ENCODE measurements at regions not wholly inside any gene's neighbourhood (a gene's known extent, or its start where the extent isn't known, plus 50 kb on each side); places are given as distances from the start of the nearest gene placed in this dataset.
"Not testable (repeated sequence)": the region's sequence is repeated elsewhere in the genome, so short reads cannot be mapped to it uniquely, and the experiment has no call there.

GRCh38 chr3:5366746-5367145 lies 179.2 kb downstream of the EDEM1 start:
- TF ChIP-seq POLR2AphosphoS5 (IDR thresholded peaks at IDR 0.05) = no peak
- TF ChIP-seq POLR2A (IDR thresholded peaks at IDR 0.05; ENCODE audit: low read depth) = no peak
- no peak for TF ChIP-seq EP300 (IDR thresholded peaks at IDR 0.05)
- TF ChIP-seq, protein P1, sequence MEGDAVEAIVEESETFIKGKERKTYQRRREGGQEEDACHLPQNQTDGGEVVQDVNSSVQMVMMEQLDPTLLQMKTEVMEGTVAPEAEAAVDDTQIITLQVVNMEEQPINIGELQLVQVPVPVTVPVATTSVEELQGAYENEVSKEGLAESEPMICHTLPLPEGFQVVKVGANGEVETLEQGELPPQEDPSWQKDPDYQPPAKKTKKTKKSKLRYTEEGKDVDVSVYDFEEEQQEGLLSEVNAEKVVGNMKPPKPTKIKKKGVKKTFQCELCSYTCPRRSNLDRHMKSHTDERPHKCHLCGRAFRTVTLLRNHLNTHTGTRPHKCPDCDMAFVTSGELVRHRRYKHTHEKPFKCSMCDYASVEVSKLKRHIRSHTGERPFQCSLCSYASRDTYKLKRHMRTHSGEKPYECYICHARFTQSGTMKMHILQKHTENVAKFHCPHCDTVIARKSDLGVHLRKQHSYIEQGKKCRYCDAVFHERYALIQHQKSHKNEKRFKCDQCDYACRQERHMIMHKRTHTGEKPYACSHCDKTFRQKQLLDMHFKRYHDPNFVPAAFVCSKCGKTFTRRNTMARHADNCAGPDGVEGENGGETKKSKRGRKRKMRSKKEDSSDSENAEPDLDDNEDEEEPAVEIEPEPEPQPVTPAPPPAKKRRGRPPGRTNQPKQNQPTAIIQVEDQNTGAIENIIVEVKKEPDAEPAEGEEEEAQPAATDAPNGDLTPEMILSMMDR (IDR thresholded peaks at IDR 0.05) = no peak
- intact Hi-C loops (cut with DNase I) = no loop called here
- no peaks in the 10 kb centered on the region for H3K4me1 ChIP-seq
- H3K27me3 ChIP-seq = no peaks in the 10 kb centered on the region
- DNase-seq (ENCODE audit: extremely low spot score) = no peak
- no peak overlapping the region for H3K4me3 ChIP-seq
- H3K36me3 ChIP-seq = no peaks in the 10 kb centered on the region
- H3K9me3 ChIP-seq = no peaks in the 10 kb centered on the region
- H3K27ac ChIP-seq (replicated peaks in 1 of 4) = no peak overlapping the region

DNA sequence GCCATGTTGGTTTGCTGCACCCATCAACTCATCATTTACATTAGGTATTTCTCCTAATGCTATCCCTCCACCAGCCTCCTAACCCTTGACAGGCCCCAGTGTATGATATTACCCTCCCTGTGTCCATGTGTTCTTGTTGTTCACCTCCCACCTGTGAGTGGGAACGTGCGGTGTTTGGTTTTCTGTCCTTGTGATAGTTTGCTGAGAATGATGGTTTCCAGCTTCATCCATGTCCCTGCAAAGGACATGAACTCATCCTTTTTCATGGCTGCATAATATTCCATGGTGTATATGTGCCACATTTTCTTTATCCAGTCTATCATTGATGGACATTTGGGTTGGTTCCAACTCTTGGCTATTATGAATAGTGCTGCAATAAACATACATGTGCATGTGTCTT lies 184.0 kb downstream of the EDEM1 start:
- H3K4me3 ChIP-seq; H3K4me1 ChIP-seq; H3K9me3 ChIP-seq; intact Hi-C loops (cut with DNase I); DNase-seq (ENCODE audit: extremely low spot score); H3K36me3 ChIP-seq; H3K27ac ChIP-seq (replicated peaks in 1 of 4); H3K27me3 ChIP-seq: not testable (repeated sequence)
- WGBS = 95% methylated on average over 2 of the region's 2 CpGs

DNA sequence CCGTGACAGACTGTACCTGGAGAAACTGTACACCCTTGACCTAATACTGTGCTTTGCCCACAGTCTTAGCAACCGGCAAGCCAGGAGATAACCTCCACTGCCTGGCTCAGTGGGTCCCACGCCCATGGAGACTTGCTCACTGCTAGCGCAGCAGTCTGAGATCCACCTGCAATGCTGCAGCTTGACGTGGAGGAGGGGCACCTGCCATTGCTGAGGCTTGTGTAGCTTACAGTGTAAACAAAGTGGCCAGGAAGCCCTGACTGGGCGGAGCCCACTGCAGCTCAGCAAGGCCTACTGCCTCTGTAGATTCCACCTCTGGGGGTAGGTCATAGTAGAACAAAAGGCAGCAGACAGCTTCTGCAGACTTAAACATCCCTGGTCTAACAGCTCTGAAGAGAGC lies 189.3 kb downstream of the EDEM1 start:
- no peaks in the 10 kb centered on the region for H3K36me3 ChIP-seq
- no peaks in the 10 kb centered on the region for H3K4me1 ChIP-seq
- no peak overlapping the region for H3K4me3 ChIP-seq
- no peak overlapping the region for H3K27ac ChIP-seq (replicated peaks in 1 of 4)
- 54% methylated on average over 2 of the region's 6 CpGs for WGBS
- TF ChIP-seq POLR2A (IDR thresholded peaks at IDR 0.05; ENCODE audit: low read depth) = no peak
- TF ChIP-seq EP300 (IDR thresholded peaks at IDR 0.05) = no peak
- no peak for TF ChIP-seq POLR2AphosphoS5 (IDR thresholded peaks at IDR 0.05)
- TF ChIP-seq, protein P1 (IDR thresholded peaks at IDR 0.05) = no peak
- DNase-seq (ENCODE audit: extremely low spot score) = no peak
- H3K9me3 ChIP-seq = peaks cover 0 to 9% (median 2%) of the 10 kb centered on the region in 4 donors
- no peaks in the 10 kb centered on the region for H3K27me3 ChIP-seq
- intact Hi-C loops (cut with DNase I) = no loop called here

- H3K27me3 ChIP-seq; H3K36me3 ChIP-seq; H3K27ac ChIP-seq (replicated peaks in 1 of 4); H3K4me3 ChIP-seq; H3K9me3 ChIP-seq; H3K4me1 ChIP-seq; intact Hi-C loops (cut with DNase I): not testable (repeated sequence)
- DNase-seq (ENCODE audit: extremely low spot score) = peak; percentile 12
- WGBS = 93% methylated on average over 3 of the region's 3 CpGs
These were observed 191.8 kb downstream of the EDEM1 start for GRCh38 chr3:5379266-5379665.

GRCh38 chr3:5383486-5384263 lies 196.2 kb downstream of the EDEM1 start:
- H3K27me3 ChIP-seq; H3K4me1 ChIP-seq; intact Hi-C loops (cut with DNase I); DNase-seq (ENCODE audit: extremely low spot score); H3K27ac ChIP-seq (replicated peaks in 1 of 4); H3K36me3 ChIP-seq; H3K4me3 ChIP-seq; H3K9me3 ChIP-seq: not testable (repeated sequence)
- WGBS = 86% methylated on average over 11 of the region's 12 CpGs

GRCh38 chr3:5384557-5385236 lies 197.2 kb downstream of the EDEM1 start:
- Histone ChIP-seq H3K27ac (replicated peaks in 1 of 4) (no peak overlapping the region), H3K36me3 (no peaks in the 10 kb centered on the region), H3K9me3 (peaks cover 0 to 1% (median under 1%) of the 10 kb centered on the region in 4 donors), H3K4me3 (no peak overlapping the region), H3K4me1 (no peaks in the 10 kb centered on the region), H3K27me3 (no peaks in the 10 kb centered on the region)
- WGBS = 88% methylated on average over 7 of the region's 7 CpGs
- intact Hi-C loops (cut with DNase I) = no loop called here
- no peak for TF ChIP-seq POLR2A (IDR thresholded peaks at IDR 0.05; ENCODE audit: low read depth)
- TF ChIP-seq, protein P1 (IDR thresholded peaks at IDR 0.05) = no peak
- no peak for TF ChIP-seq POLR2AphosphoS5 (IDR thresholded peaks at IDR 0.05)
- TF ChIP-seq EP300 (IDR thresholded peaks at IDR 0.05) = no peak
- DNase-seq (ENCODE audit: extremely low spot score) = no peak
